ENCODE measurements at regions not wholly inside any gene's neighbourhood (a gene's known extent, or its start where the extent isn't known, plus 50 kb on each side); places are given as distances from the start of the nearest gene placed in this dataset.
"Not testable (repeated sequence)": the region's sequence is repeated elsewhere in the genome, so short reads cannot be mapped to it uniquely, and the experiment has no call there.

DNA sequence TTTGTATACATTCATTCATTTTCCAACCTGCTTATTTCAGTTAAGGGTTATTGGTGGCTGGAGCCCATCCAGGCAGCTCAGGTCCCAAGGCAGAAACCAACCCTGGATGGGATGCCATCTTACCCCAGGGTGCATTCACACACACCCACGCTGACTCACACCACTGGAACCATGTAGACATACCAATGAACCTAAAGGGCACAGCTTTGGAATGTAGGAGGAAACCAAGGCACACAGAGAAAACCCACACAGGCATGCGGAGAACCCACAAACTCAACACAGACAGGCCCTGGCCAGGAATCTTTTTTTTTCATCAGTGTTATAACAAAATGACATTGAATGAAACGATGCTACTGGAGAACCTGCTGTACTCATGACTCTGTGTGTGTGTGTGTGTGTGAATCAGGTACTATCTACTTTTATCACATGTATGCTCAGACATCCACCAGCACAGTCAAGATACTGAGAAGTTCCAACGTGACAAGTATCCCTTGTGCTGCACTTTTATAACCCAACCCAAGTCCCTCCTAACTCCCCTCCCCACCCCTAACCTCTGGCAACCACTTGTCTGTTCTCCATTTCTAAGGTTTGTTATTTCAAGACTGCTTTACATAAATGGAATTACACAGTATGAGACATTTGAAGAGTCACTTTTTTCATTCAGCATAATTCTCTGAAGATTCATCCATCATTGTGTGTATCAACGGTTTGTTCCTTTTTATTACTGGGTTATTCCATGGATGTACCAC is 286.8 kb upstream of the PLD5 start:
- no peak for DNase-seq

DNA sequence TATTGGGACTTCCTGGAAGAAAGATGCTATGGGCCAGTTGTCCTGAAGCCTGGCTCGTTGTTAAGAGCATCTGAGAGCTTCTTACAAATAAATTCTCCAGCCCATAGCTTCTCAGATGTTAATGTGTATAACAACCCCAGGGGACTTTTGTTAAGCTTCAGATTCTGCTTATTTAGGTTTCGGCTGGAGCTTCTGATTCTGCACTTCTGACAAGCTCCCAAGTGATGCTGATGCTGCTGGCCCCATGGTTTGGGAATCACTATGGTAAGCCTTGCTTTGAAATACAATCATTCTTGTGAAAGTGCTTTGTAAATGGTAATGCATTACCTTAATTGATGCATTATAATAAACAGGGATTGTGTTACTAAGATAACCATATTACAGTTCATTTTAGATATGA is 281.8 kb upstream of the PLD5 start:
- no peak for DNase-seq

DNA sequence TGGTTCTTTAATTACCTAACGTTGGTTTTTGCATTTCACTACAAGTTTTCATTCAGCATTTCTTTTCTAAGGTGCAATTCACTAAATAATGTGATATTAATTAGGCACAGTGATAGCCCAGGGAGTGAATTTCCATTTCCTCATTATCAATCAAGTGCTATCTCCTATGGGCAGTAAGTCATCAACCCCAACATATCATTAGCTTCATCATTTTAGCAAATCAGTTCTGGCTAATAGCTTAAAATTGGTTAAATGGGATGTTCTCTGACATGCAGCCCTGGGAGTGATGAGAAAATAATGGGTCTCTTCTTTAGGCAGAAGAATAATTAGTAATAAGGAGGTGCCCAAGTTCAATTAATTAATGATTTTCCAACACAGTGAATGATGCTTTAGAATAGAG is 280.9 kb upstream of the PLD5 start:
- DNase-seq = not testable (repeated sequence)

DNA sequence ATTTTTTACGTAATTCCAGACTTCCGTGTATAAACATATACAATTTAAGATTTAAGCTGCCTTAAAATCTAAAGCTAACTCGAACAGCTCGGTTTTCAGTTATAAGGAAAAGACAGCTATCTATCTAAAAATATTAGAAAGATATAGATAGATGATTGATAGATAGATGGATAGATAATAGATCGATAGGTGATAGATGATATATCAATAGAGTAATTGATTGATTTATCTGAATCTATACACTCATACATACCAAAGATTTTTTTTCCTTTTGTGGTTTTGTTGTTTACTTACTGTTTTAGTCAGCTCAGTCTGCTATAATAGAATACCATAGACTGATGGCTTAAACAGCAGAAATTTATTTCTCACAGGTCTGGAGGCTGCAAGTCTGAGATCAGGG is 278.5 kb upstream of the PLD5 start:
- DNase-seq = no peak

DNA sequence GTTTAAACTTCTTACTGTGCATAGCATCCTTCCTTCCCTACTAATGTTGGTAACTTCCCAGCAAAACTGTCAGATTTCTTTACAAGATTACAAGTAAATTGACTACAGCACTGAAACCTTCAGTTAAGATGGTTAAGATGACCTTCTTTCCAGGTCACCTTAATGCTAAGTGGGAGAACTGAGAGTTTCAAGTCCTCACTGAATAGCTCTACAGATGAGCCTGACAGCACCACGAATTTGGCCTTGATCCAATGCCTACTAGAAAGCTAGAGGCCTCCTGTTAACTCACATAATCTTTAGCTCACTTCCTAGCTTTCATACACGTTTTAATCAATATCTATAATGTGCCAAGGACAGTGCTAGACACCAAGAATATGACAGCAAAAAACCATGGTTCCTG is 276.0 kb upstream of the PLD5 start:
- peak in 1 of 2 experiments; percentile 37 for DNase-seq

DNA sequence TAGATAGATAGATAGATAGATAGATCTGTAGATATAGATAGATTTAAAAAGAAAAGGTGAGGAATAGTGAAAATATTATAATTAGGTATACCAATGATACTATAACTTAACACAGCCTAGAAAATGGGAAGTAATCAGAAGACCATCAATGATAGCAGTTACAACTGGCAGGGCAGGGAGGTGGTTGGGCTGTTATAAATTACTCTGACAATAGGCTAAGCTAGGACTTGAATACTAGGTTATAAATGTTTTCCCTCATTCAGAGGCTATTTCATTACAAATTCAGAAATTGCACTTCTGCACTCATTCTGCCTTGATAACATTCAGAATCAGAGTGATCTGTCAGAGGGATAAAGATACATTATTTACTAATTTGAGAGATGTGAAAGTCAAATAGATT is 273.4 kb upstream of the PLD5 start:
- no peak for DNase-seq

DNA sequence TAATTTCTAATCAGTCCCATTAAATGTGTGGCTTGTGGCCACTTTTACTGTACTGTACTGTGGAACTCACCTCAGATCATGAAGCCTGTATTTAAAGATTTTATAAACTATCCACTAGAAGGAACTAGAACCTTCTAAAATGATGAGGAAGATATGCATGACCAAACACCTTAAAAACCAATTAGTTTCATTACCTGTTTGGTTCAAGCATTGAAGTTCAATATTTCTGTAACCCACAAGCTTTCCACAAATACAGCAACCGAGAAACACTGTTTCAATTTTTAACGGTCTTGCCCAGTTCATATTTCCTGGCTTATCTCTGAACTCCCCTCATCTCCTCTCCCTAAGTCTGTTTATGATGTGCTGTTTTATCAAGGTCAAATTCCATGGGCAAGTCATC is 264.3 kb upstream of the PLD5 start:
- DNase-seq = no peak

DNA sequence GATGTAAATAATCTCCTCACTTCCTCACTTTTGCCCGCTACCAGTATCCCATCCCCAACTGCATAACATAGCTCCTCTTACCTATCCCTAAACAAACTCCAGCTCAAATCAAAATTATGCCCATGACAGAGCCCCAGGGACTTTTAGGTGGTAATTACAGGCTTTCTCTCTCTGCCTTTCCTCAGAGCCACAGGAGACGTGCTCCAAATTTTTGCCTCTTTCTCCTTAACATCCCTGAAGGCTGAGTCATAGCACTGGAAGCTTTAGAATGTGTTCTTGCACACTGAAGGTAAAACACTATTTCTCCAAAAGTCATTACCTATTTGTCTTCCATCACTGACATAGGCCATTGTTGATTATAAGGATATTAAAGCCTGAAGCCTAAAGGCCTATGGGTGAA is 263.5 kb upstream of the PLD5 start:
- DNase-seq = no peak

DNA sequence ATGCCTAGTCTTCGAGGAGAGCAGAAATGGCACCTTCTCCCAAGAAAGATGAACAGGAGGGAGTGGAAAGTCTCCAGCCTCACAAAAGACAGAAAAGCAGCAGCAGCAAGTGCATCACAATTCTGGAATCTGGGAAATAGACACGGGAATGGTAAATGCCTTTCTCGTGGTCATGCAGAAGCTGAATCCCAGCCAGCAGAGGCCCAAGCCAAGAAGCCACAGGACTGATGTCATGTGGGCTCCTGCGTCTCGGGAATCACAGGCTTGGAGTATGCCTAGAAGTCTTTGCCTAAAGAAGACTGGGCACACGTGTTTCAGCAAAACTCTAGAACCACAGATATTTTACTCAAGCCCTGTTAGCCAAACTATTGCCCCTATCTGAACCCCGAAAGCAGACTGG is 260.3 kb upstream of the PLD5 start:
- no peak for DNase-seq

DNA sequence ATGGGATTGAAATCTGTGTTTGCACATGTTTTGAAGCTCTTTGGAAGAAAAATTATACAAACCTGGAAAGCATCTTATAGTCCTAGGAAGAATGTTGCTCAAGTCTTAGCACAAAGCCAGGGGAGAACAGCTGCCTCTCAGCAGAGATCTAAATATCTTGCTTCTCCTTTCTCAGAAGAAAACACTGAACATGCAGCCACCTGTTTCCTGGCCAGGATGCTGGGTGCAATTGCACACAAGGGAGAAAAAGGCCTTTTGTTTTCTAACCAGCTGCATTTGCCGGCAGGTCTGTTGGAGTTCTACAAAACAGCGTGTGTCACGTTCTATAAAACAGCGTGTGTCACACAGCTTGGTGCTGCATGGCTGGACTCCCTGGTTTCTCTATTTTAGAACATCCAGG is 259.6 kb upstream of the PLD5 start:
- no peak for DNase-seq

DNA sequence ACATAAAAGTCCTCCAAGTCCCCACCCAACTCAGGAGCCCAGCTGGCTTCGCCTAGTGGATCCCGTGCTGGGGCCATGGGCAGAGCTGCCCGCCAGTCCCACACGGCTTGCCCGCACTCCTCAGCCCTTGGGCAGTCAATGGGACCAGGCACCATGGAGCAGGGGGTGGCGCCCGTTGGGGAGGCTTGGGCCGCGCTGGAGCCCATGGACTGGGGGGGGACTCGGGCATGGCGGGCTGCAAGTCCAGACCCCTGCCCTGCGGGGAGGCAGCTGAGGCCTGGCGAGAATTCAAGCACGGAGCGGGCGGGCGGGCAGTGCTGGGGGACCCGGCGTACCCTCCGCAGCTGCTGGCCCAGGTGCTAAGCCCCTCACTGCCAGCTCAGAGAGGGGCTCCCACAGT is 249.8 kb upstream of the PLD5 start:
- DNase-seq = no peak

DNA sequence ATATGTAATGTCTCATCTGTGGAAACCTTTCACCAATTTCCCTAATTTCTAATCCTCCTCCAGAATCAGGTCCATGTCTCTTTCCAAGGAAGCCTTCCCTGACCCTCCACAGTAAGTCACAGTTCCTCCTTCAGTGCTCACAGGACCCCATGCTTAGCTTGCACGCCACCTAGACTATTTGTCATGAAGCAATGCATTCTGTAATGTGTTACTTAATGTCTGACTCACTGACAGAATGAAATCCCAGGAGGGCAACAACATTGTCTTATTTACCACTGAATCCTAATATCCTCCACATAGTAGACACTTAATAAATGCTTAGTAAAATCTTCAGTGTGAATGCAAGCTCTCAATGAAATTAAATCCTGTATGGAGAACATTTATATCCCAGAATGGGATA is 245.9 kb upstream of the PLD5 start:
- DNase-seq = no peak

DNA sequence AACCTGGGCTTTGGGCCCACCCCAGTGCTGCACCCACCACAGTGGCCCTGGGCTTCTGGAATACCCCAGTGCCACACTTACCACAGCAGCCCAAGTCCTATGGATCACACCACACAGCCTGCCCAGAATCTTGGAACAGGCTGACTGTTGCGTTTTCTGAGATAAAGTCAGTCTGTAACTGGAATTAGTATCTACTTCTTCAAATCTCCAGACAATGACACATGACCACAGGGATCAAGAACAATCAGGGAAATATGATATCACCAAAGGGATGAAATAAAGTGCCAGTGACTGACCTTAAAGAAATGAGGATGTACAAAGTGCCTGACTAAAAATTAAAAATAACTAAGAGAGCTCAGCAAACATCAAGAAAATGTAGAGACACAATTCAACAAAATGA is 239.7 kb upstream of the PLD5 start:
- DNase-seq = no peak

DNA sequence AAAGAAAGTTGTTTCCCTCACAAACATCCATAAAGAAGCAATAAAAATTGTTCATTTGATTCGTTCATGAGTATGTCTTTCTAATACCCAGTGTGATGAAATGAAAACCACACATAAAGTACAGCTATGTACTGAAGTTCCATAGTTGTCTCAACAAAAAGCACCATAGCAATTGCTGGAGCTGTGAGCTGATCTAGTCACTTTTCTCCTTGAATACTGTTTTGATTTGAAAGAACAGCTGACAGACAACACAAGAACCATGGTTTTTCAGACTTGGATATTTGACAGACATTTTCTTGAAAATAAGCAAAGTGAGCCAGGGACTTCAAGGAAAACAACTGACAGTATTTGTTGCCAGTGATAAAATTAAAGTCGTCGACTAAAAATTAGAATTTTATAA is 237.1 kb upstream of the PLD5 start:
- no peak for DNase-seq

DNA sequence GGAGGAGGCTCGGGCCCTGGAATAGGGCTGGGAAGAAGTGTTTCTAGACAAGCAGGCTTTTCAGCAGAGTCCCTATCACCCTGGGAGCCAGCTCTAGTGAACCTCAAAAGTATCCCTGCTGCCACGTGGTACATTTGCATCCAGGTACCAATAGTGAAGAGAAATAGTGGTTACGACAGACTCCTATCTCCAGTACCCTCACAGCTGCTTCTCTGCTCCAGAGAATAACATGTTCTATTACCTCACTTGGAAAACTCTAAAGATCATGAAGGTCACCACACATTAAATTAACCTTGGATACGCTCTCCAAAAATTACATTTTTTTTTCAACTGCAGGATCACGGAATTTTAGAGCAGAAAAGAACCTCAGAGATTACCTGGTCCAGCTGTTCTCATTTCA is 230.4 kb upstream of the PLD5 start:
- no peak for DNase-seq

DNA sequence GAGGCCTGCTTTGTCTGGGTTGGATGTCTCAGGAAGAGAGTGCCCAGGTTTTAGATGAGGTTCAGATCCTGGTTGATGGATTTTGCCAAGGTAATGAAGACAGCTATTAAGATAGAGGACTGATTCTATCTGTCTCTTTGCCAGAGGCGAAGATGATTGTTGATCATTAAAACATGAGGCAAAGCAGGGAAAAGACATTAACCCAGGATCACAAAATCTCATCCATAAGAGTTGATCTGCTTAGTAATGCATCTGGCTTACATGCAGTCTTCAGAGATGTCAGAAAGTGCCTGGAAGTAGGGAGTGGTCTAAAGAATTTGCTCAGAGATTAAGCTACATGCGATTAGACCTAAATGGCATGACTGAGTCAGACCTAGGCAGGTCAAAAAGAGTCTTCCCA is 229.6 kb upstream of the PLD5 start:
- DNase-seq = no peak

DNA sequence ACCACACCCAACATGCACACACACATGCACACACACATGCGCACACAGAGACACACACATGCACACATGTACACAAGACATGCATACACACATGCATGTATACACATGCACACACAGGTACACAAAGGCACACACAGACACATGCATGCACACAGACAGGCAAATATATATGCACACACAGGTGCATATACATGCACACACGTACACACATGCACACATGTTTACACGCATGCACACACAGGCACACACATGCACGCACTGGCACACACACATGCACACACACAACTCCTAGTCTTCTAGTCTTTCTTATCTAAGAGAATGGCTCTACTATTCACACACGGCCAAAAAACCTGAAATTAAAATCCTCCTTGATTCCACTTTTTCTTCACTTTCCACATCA is 222.7 kb upstream of the PLD5 start:
- DNase-seq = no peak

DNA sequence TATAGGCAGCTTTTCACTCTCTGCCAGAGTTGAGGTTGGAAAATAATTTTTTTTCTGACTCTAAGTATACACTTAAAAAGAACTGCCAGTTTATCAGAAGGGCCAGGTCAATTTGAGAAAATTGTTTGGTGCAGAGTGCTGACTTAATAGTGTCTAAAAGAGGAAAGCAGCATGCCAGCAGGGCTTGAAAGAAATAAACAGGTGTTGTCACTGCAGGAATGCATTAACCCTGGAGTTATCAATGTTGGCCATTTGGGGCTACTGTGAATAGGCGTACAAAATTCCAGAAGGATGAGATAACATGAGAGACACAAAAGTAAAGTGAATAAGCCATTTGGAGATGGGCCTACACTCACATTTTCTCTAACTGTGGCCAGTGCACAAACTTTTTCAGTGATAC is 220.6 kb upstream of the PLD5 start:
- DNase-seq = no peak

DNA sequence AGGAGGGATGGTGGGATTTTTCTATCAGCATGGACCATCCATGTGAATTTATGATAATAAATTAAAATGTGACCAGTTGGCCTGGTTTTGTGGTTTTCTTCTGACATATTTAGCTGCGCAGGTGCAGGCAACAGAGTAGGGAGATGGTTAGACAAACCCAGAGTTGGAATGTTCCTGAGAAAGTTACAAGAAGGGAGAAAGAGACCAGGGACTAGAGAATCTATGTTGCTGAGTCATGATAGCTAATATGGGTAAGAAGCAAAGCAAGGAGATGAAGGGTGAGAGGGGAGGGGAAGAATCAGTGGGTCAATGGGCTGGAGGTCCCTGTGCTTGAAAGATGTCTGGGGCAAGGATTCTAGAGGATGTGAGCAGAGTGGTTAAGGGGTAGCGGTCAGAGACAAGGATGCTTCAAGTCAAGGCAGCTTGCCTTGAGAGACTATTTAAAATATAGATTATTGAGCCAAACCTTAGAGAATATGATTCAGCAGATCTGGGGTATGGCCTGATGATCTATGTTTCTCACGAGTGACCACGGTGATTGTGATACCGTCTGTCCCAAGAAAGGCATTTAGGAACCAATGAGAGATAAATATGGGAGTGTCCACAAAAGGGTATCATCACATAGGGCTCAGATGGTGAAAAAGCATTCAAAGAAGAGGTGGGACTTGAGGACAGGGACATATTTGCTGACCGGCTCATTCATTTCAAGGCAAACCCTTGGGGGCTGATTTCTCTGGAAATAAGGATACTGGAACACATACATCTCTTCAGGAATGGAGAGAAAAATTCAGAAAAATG is 219.7 kb upstream of the PLD5 start:
- DNase-seq = no peak

DNA sequence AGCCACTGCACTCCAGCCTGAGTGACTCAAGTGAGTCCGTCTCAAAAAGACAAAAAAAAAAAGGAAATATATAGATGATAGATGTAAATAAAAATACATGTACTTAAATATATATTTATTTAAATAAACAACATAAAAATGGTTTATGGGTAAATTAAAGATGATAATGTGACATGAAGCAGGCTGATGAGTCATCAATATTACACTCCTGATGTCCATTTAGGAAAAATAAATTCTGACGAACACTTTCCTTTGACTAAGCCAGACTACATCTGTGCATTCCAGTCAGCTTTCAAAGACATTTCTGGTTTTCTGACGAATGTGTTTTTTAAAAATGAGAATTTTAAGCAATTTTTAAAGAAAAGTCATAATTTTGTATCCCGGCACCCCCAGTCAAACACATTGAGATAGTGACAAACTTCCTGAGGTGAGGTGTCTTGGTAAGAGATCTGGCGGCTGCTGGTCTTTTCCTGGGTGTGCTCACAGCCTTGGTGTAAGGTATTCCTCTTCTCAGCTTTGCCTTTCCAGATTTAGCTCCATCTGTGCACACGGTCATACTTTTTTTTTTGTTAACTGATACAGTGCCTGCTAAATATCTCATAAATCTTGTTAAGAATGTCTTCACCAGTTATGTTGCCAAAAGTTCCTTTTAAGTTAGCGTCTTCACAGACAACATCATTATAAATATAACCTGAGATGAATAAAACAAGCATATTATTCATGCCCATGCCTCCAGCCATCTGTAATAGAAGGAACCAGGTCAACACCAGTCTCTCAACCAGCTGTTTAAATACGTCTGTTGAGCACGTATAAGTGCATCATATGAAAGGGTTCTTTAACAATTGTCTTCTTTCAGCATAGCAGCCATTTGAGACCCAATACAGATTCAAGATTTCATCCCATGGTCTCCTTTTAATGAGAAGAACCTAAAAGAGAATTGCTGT is 214.5 kb upstream of the PLD5 start:
- DNase-seq = peak in 1 of 2 experiments; percentile 10

DNA sequence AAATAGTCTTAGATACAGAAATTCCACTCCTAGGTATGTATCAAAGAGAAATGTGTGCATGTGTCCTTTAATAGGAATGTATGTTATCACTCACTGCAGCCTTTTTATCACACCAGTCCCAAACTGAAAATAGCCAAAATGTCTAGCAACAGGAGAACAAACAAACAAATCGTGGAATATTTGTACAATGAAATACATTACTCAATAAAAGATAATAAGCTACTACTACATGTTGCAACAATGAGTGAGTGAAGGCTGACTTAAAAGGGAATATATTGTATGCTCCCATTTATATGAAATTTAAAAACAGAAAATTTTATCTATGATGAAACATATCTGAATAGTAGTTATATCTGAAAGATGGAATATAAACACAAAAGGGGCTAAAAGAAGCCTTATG is 212.1 kb upstream of the PLD5 start:
- no peak for DNase-seq

DNA sequence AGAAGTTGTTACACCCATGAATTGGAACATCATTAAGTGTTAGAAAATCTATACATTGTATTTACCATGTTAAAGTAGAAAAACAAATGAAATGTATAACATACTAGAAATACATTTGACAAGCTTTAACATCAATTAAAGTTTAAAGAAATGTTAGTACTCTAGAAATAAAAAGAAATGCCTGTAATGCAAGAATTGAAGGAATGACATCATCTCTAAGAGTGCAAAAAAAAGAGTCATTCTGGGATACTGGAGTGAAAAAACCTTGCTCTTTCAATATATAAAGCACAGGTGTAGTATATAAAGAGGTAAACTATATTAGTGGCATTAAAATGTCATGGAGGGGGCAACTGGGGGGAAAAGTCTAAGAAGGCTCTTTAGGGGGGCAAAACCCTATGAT is 210.8 kb upstream of the PLD5 start:
- DNase-seq = no peak

DNA sequence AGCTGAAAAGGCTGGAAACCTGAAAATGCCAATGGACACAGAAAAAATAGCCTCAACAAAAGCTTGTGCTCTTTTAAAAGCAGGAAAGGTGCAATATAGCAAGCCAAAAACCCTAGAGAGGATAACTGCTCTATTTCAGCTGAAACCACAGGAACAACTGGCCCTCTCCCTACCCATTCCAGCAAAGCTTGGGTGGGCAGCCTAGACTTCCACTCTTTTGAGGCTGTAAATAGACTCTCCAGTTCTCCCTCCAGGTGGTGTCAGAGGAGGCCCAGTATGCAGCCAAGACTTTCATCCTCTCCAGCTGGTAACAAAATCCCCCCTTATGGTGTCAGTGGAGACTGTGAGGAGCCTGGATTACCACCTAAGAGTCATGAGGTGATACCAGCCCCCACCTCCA is 206.9 kb upstream of the PLD5 start:
- DNase-seq = peak in 1 of 2 experiments; percentile 37

DNA sequence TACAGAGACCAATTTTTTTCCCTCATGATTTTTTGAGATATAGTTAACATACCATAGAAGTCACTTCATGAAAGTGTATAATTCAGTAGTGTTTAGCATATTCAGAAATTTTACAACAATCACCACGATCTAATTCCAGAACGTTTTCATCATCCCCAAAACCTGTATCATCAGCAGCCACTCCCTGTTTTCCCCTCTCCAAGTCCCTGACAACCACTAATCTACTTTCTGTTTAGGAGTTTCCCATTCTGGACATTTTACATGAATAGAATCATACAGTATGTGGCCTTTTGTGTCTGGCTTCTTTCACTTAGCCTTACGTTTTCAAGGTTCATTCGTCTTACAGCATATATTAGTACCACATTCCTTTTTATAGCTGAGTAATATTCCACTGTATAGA is 204.2 kb upstream of the PLD5 start:
- no peak for DNase-seq
